Natural killer cell (primary cell): ENCODE measurements at regions not wholly inside any gene's neighbourhood (a gene's known extent, or its start where the extent isn't known, plus 50 kb on each side); places are given as distances from the start of the nearest gene placed in this dataset.

Source experiments
- ATAC-seq, 3 donors: fragments of 150-1000 bp in 2 of 3; fragments of 200-7000 bp in 1 of 3; cut with Tn5 transposase; 1 replicate in 1 of 3; 2 replicates in 2 of 3; pipeline ENCODE4 v1.10.0; 2021; ENCODE audit warnings: mild to moderate bottlenecking in 2 of 3, moderate library complexity in 2 of 3
- DNase-seq, 2 donors: peaks; one replicate each; pipeline versions ENCODE4 v3.0.0 to v3.0.0-alpha.2; 2013 to 2021; ENCODE audit warnings: mixed read lengths in 1 of 2
- H3K27ac ChIP-seq: one replicate; pipeline ENCODE4 v1.5.1; 2013; ENCODE audit warnings: mild to moderate bottlenecking, low read length
- H3K27me3 ChIP-seq: one replicate; pipeline ENCODE4 v1.6.1; 2013; ENCODE audit warnings: low read length; ENCODE audit not compliant: control insufficient read depth, insufficient read depth
- H3K36me3 ChIP-seq: one replicate; pipeline ENCODE4 v1.6.1; 2013; ENCODE audit warnings: low read length; ENCODE audit not compliant: control insufficient read depth, insufficient read depth
- H3K4me1 ChIP-seq: one replicate; pipeline ENCODE4 v1.6.1; 2013; ENCODE audit warnings: low read length; ENCODE audit not compliant: control insufficient read depth, insufficient read depth
- H3K4me3 ChIP-seq: one replicate; pipeline ENCODE4 v1.5.1; 2013; ENCODE audit warnings: low read length
- H3K9me3 ChIP-seq: one replicate; pipeline ENCODE4 v1.6.1; 2013; ENCODE audit warnings: low read length; ENCODE audit not compliant: control insufficient read depth, insufficient read depth
- H3K27ac Mint-ChIP-seq, 2 donors: one replicate each; pipeline ENCODE4 v1.8.0; 2022; ENCODE audit warnings: mild to moderate bottlenecking in 2 of 2, mixed read lengths in 2 of 2, moderate library complexity in 1 of 2
- H3K27me3 Mint-ChIP-seq, 2 donors: one replicate each; pipeline ENCODE4 v1.8.0; 2022; ENCODE audit warnings: low read depth in 2 of 2, mixed read lengths in 2 of 2
- H3K36me3 Mint-ChIP-seq: one replicate; pipeline ENCODE4 v1.8.0; 2022; ENCODE audit warnings: mixed read lengths
- H3K4me1 Mint-ChIP-seq, 2 donors: one replicate each; pipeline ENCODE4 v1.8.0; 2022; ENCODE audit warnings: mixed read lengths in 2 of 2
- H3K4me3 Mint-ChIP-seq: one replicate; pipeline ENCODE4 v1.8.0; 2022; ENCODE audit warnings: mild to moderate bottlenecking, moderate library complexity, mixed read lengths
- H3K9me3 Mint-ChIP-seq, 2 donors: one replicate each; pipeline ENCODE4 v1.8.0; 2022; ENCODE audit warnings: mixed read lengths in 2 of 2
- WGBS: methylation state at CpG from one replicate; pipeline ENCODE4 v1.1.7; 2013; ENCODE audit warnings: missing lambda C conversion rate; ENCODE audit not compliant: insufficient coverage; 5-methylcytosine and 5-hydroxymethylcytosine counted together
- intact Hi-C: fragments of 100-400 bp; cut with micrococcal nuclease; formaldehyde crosslinking; loops from one replicate; pipeline ENCODE4 v1.14.2; 2022
- TF ChIP-seq, protein P1 (sequence below): fragments of 200-600 bp; IDR thresholded peaks from one replicate; pipeline ENCODE4 v1.8.0; 2022; ENCODE audit warnings: antibody characterized with exemption

- Histone ChIP-seq H3K27me3 (no peaks in the 10 kb centered on the region), H3K9me3 (no peaks in the 10 kb centered on the region), H3K4me1 (no peaks in the 10 kb centered on the region), H3K36me3 (no peaks in the 10 kb centered on the region), H3K4me3 (no peak overlapping the region), H3K27ac (no peak overlapping the region)
- Mint-ChIP-seq H3K4me1 (no peaks in the 10 kb centered on the region), H3K4me3 (no peak overlapping the region), H3K36me3 (no peaks in the 10 kb centered on the region), H3K27ac (no peak overlapping the region), H3K27me3 (no peaks in the 10 kb centered on the region), H3K9me3 (peaks cover 17 to 31% of the 10 kb centered on the region in 2 donors)
- DNase-seq (no peak), ATAC-seq (no peak)
- TF ChIP-seq, protein P1, sequence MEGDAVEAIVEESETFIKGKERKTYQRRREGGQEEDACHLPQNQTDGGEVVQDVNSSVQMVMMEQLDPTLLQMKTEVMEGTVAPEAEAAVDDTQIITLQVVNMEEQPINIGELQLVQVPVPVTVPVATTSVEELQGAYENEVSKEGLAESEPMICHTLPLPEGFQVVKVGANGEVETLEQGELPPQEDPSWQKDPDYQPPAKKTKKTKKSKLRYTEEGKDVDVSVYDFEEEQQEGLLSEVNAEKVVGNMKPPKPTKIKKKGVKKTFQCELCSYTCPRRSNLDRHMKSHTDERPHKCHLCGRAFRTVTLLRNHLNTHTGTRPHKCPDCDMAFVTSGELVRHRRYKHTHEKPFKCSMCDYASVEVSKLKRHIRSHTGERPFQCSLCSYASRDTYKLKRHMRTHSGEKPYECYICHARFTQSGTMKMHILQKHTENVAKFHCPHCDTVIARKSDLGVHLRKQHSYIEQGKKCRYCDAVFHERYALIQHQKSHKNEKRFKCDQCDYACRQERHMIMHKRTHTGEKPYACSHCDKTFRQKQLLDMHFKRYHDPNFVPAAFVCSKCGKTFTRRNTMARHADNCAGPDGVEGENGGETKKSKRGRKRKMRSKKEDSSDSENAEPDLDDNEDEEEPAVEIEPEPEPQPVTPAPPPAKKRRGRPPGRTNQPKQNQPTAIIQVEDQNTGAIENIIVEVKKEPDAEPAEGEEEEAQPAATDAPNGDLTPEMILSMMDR: no peak
- intact Hi-C loops: no loop called here
- 83% methylated on average over 2 of the region's 2 CpGs for WGBS
Measured at GRCh38 chr6:92159046-92159445, 1260.3 kb downstream of the EPHA7 start.

GRCh38 chr6:92150553-92150952, 1268.8 kb downstream of the EPHA7 start:
- H3K27ac ChIP-seq: no peak overlapping the region
- intact Hi-C loops: no loop called here
- H3K4me1 ChIP-seq: no peaks in the 10 kb centered on the region
- H3K36me3 ChIP-seq: no peaks in the 10 kb centered on the region
- Mint-ChIP-seq H3K4me3 (no peak overlapping the region), H3K36me3 (no peaks in the 10 kb centered on the region), H3K27me3 (no peaks in the 10 kb centered on the region), H3K9me3 (peaks cover 10 to 13% of the 10 kb centered on the region in 2 donors), H3K4me1 (no peaks in the 10 kb centered on the region), H3K27ac (no peak overlapping the region)
- no peak overlapping the region for H3K4me3 ChIP-seq
- no peaks in the 10 kb centered on the region for H3K27me3 ChIP-seq
- DNase-seq: no peak
- peaks cover 2% of the 10 kb centered on the region for H3K9me3 ChIP-seq
- TF ChIP-seq, protein P1: no peak
- no peak for ATAC-seq

- H3K27me3 Mint-ChIP-seq: no peaks in the 10 kb centered on the region
- ATAC-seq (no peak), DNase-seq (no peak)
- Histone ChIP-seq H3K27me3 (no peaks in the 10 kb centered on the region), H3K9me3 (no peaks in the 10 kb centered on the region), H3K4me3 (no peak overlapping the region), H3K36me3 (no peaks in the 10 kb centered on the region), H3K27ac (no peak overlapping the region), H3K4me1 (no peaks in the 10 kb centered on the region)
- no peak overlapping the region for H3K27ac Mint-ChIP-seq
- H3K4me1 Mint-ChIP-seq: no peaks in the 10 kb centered on the region
- H3K4me3 Mint-ChIP-seq: no peak overlapping the region
- no peaks in the 10 kb centered on the region for H3K36me3 Mint-ChIP-seq
- WGBS: no CpG with 5 or more reads among the region's 1 CpG
- TF ChIP-seq, protein P1: no peak
- intact Hi-C loops: no loop called here
- peaks cover 13 to 22% of the 10 kb centered on the region in 2 donors for H3K9me3 Mint-ChIP-seq
Measured at GRCh38 chr6:92147246-92147645, 1272.1 kb downstream of the EPHA7 start.

DNA sequence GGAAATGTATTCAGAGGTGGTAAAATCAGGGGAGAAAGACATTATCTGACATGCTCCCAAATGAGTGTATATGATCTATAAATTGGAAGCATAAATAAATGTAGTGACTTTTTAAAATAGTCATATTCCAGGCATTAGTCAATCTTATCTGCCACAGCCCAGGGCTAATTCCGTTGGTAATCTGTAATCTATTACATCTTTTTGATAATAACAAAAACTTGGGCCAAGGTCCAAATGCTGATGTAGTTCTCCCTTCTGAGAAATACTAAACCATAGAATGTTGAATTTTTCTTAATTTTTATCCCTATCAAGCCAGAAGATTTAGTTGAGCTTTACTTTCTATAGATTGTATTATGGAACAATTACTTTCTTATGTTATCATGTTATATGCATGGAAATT, 1279.8 kb downstream of the EPHA7 start:
- Histone ChIP-seq H3K27me3 (no peaks in the 10 kb centered on the region), H3K27ac (no peak overlapping the region)
- no peaks in the 10 kb centered on the region for H3K4me1 Mint-ChIP-seq

More for the DNA sequence above, 1279.8 kb downstream of the EPHA7 start:
- Histone ChIP-seq H3K4me1 (no peaks in the 10 kb centered on the region), H3K36me3 (no peaks in the 10 kb centered on the region), H3K4me3 (no peak overlapping the region), H3K9me3 (no peaks in the 10 kb centered on the region)
- H3K9me3 Mint-ChIP-seq: peaks cover 11 to 15% of the 10 kb centered on the region in 2 donors
- no CpG with 5 or more reads among the region's 1 CpG for WGBS
- TF ChIP-seq, protein P1: no peak
- no peak for DNase-seq
- intact Hi-C loops: no loop called here
- ATAC-seq: no peak
- H3K36me3 Mint-ChIP-seq: no peaks in the 10 kb centered on the region
- H3K27ac Mint-ChIP-seq: no peak overlapping the region
- H3K4me3 Mint-ChIP-seq: no peak overlapping the region
- no peaks in the 10 kb centered on the region for H3K27me3 Mint-ChIP-seq
